NB4 (cell line): ENCODE measurements at regions not wholly inside any gene's neighbourhood (a gene's known extent, or its start where the extent isn't known, plus 50 kb on each side); places are given as distances from the start of the nearest gene placed in this dataset.
"Not testable (repeated sequence)": the region's sequence is repeated elsewhere in the genome, so short reads cannot be mapped to it uniquely, and the experiment has no call there.

Source experiments
- DNase-seq: peaks from one replicate; pipeline ENCODE4 v3.0.0; 2010; ENCODE audit warnings: low read depth
- H3K4me3 ChIP-seq: one replicate; pipeline ENCODE4 v1.5.1; 2011; ENCODE audit warnings: mild to moderate bottlenecking, low read depth, low read length, moderate library complexity

GRCh38 chr21:9068622-9069021, 1452.8 kb upstream of the TPTE start:
- not testable (repeated sequence) for DNase-seq, H3K4me3 ChIP-seq

GRCh38 chr21:9070703-9071102, 1450.7 kb upstream of the TPTE start:
- H3K4me3 ChIP-seq, DNase-seq: not testable (repeated sequence)

GRCh38 chr21:9073010-9073409, 1448.4 kb upstream of the TPTE start:
- not testable (repeated sequence) for DNase-seq, H3K4me3 ChIP-seq

- H3K4me3 ChIP-seq, DNase-seq: not testable (repeated sequence)
These were observed 1446.6 kb upstream of the TPTE start for GRCh38 chr21:9074772-9075171.

- DNase-seq, H3K4me3 ChIP-seq: not testable (repeated sequence)
These were observed 1438.1 kb upstream of the TPTE start for GRCh38 chr21:9083091-9083826.

- H3K4me3 ChIP-seq, DNase-seq: not testable (repeated sequence)
These were observed 1435.1 kb upstream of the TPTE start for GRCh38 chr21:9086299-9086698.

- DNase-seq, H3K4me3 ChIP-seq: not testable (repeated sequence)
These were observed 1433.6 kb upstream of the TPTE start for GRCh38 chr21:9087816-9088215.

- not testable (repeated sequence) for DNase-seq, H3K4me3 ChIP-seq
These were observed 1391.6 kb upstream of the TPTE start for GRCh38 chr21:9129741-9130140.

- H3K4me3 ChIP-seq, DNase-seq: not testable (repeated sequence)
These were observed 1390.6 kb upstream of the TPTE start for GRCh38 chr21:9130817-9131216.
